Common myeloid progenitor, CD34-positive (primary cell): ENCODE measurements at regions not wholly inside any gene's neighbourhood (a gene's known extent, or its start where the extent isn't known, plus 50 kb on each side); places are given as distances from the start of the nearest gene placed in this dataset.
"Not testable (repeated sequence)": the region's sequence is repeated elsewhere in the genome, so short reads cannot be mapped to it uniquely, and the experiment has no call there.

Experiments
- CTCF ChIA-PET: fragments of 350-600 bp; sonication (Branson Sonifier 250); formaldehyde crosslinking; loops from one replicate; lab custom pipeline; 2021; ENCODE audit warnings: antibody characterized with exemption; lab: Charles Lee
- POLR2A ChIA-PET: fragments of 350-600 bp; sonication (Branson Sonifier 250); formaldehyde crosslinking; loops from one replicate; lab custom pipeline; 2021; ENCODE audit warnings: antibody characterized with exemption; lab: Charles Lee
- DNase-seq, 3 donors: peaks; one replicate each; pipeline versions ENCODE4 v3.0.0 to v3.0.0-alpha.2; 2013
- H3K27ac ChIP-seq, 2 experiments: 1 replicate in 1 of 2; 2 replicates in 1 of 2; pipeline ENCODE4 v1.7.0; 2013; ENCODE audit warnings: inconsistent platforms in 2 of 2, low read length in 2 of 2, mild to moderate bottlenecking in 2 of 2, low read depth in 1 of 2, moderate library complexity in 1 of 2; ENCODE audit not compliant: severe bottlenecking in 2 of 2, insufficient read depth in 1 of 2, poor library complexity in 1 of 2
- H3K27me3 ChIP-seq, 5 experiments: replicated peaks in 2 of 5; 1 replicate in 3 of 5; 2 replicates in 2 of 5; pipeline versions ENCODE4 v1.6.1 to v1.7.0; 2013; ENCODE audit warnings: low read length in 4 of 5, mild to moderate bottlenecking in 2 of 5, moderate library complexity in 2 of 5, inconsistent platforms in 1 of 5; ENCODE audit not compliant: insufficient read depth in 5 of 5, control insufficient read depth in 4 of 5
- H3K36me3 ChIP-seq, 4 experiments: 1 replicate in 2 of 4; 2 replicates in 2 of 4; pipeline versions ENCODE4 v1.6.1 to v1.7.0; 2013; ENCODE audit warnings: low read length in 3 of 4, control low read depth in 1 of 4, mild to moderate bottlenecking in 1 of 4; ENCODE audit not compliant: control insufficient read depth in 4 of 4, insufficient read depth in 4 of 4
- H3K4me1 ChIP-seq, 4 experiments: 1 replicate in 3 of 4; 2 replicates in 1 of 4; pipeline versions ENCODE4 v1.6.1 to v1.7.1; 2013; ENCODE audit warnings: low read length in 3 of 4, mild to moderate bottlenecking in 3 of 4, control low read depth in 1 of 4, inconsistent platforms in 1 of 4, moderate library complexity in 1 of 4; ENCODE audit not compliant: control insufficient read depth in 4 of 4, insufficient read depth in 4 of 4; ENCODE audit errors: control extremely low read depth in 1 of 4
- H3K4me3 ChIP-seq, 7 experiments: 1 replicate in 4 of 7; 2 replicates in 3 of 7; pipeline versions ENCODE4 v1.5.1 to v1.7.0; 2013; ENCODE audit warnings: mild to moderate bottlenecking in 7 of 7, low read length in 6 of 7, moderate library complexity in 6 of 7, inconsistent platforms in 2 of 7, low read depth in 2 of 7, control low read depth in 1 of 7; ENCODE audit not compliant: insufficient read depth in 4 of 7, control insufficient read depth in 1 of 7; ENCODE audit errors: extremely low read depth in 1 of 7
- H3K9me3 ChIP-seq, 5 experiments: 1 replicate in 4 of 5; 2 replicates in 1 of 5; pipeline versions ENCODE4 v1.6.1 to v1.7.1; 2013; ENCODE audit warnings: low read length in 4 of 5, mild to moderate bottlenecking in 2 of 5, inconsistent platforms in 1 of 5, low read depth in 1 of 5, moderate library complexity in 1 of 5; ENCODE audit not compliant: control insufficient read depth in 4 of 5, insufficient read depth in 2 of 5; ENCODE audit errors: control extremely low read depth in 1 of 5
- WGBS: methylation state at CpG from one replicate; pipeline ENCODE4 v1.1.5; 2013; ENCODE audit not compliant: insufficient coverage; 5-methylcytosine and 5-hydroxymethylcytosine counted together

- H3K9me3 ChIP-seq, result no peaks in the 10 kb centered on the region
- ChIA-PET POLR2A (no interaction called here), CTCF (no interaction called here)
- WGBS, result 80% methylated on average over 1 of the region's 4 CpGs
- H3K27ac ChIP-seq, result no peak overlapping the region
- H3K4me3 ChIP-seq, result no peak overlapping the region
- H3K4me1 ChIP-seq, result peaks cover 0 to 2% (median 0%) of the 10 kb centered on the region in 4 experiments
- DNase-seq, result no peak
- H3K27me3 ChIP-seq, result peaks cover 0 to 2% (median 0%) of the 10 kb centered on the region in 5 experiments
- H3K36me3 ChIP-seq, result no peaks in the 10 kb centered on the region
Measured at GRCh38 chr21:34228792-34229191, 135.0 kb upstream of the KCNE2 start.

DNA sequence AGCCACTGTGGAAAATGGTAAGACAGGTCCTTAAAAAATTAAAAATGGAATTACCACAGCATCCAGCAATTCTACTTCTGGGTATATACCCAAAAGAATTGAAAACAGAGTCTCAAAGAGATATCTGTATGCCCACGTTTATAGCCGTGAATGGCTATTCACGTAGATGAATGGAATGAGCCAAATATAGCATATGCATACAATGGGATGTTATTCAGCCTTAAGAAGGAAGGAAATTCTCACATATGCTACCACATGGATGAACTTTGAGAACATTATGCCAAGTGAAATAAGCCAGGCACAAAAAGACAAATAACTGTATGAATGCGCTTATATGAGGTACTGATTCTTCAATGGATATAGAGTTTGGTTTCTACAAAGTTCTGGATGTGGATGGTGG is 134.5 kb upstream of the KCNE2 start:
- DNase-seq, result no peak
- CTCF ChIA-PET, result no interaction called here
- no peak overlapping the region for H3K4me3 ChIP-seq
- H3K27me3 ChIP-seq, result peaks cover 0 to 2% (median 0%) of the 10 kb centered on the region in 5 experiments
- H3K9me3 ChIP-seq, result no peaks in the 10 kb centered on the region
- H3K4me1 ChIP-seq, result peaks cover 0 to 2% (median 0%) of the 10 kb centered on the region in 4 experiments
- no peaks in the 10 kb centered on the region for H3K36me3 ChIP-seq
- WGBS, result no CpG with 5 or more reads among the region's 4 CpGs
- POLR2A ChIA-PET, result no interaction called here
- H3K27ac ChIP-seq, result no peak overlapping the region

GRCh38 chr21:34233741-34234140 is 130.1 kb upstream of the KCNE2 start:
- whole genome bisulfite sequencing, result 92% methylated on average over 2 of the region's 6 CpGs
- H3K27me3 ChIP-seq, H3K4me3 ChIP-seq, H3K4me1 ChIP-seq, H3K27ac ChIP-seq, DNase-seq, POLR2A ChIA-PET, CTCF ChIA-PET, H3K36me3 ChIP-seq, H3K9me3 ChIP-seq: not testable (repeated sequence)

GRCh38 chr21:34235514-34235913 is 128.3 kb upstream of the KCNE2 start:
- H3K4me1 ChIP-seq, result no peaks in the 10 kb centered on the region
- WGBS, result 83% methylated on average over 1 of the region's 1 CpG
- ChIA-PET CTCF (interaction anchor here (2.0 kb wide), 1 partner anchor 312 kb away, joined by 13 read pairs; no protein-coding TSS in a partner anchor), POLR2A (no interaction called here)
- no peak overlapping the region for H3K27ac ChIP-seq
- peaks cover 0 to 1% (median 0%) of the 10 kb centered on the region in 5 experiments for H3K27me3 ChIP-seq
- no peak overlapping the region for H3K4me3 ChIP-seq
- peaks cover 0 to 7% (median 0%) of the 10 kb centered on the region in 5 experiments for H3K9me3 ChIP-seq
- H3K36me3 ChIP-seq, result no peaks in the 10 kb centered on the region
- DNase-seq, result no peak

GRCh38 chr21:34242973-34243372 is 120.8 kb upstream of the KCNE2 start:
- H3K4me1 ChIP-seq, result no peaks in the 10 kb centered on the region
- peaks cover 0 to 7% (median 3%) of the 10 kb centered on the region in 5 experiments for H3K9me3 ChIP-seq
- H3K4me3 ChIP-seq, result no peak overlapping the region
- WGBS, result no CpG with 5 or more reads among the region's 2 CpGs
- H3K27ac ChIP-seq, result no peak overlapping the region
- DNase-seq, result no peak
- ChIA-PET POLR2A (no interaction called here), CTCF (interaction anchor here (0.7 to 2.5 kb wide), 2 partner anchors 11 to 319 kb away, joined by 3 to 9 read pairs; no protein-coding TSS in a partner anchor)
- H3K27me3 ChIP-seq, result peaks cover 0 to 1% (median 0%) of the 10 kb centered on the region in 5 experiments
- no peaks in the 10 kb centered on the region for H3K36me3 ChIP-seq

GRCh38 chr21:34243562-34243961 is 120.2 kb upstream of the KCNE2 start:
- H3K9me3 ChIP-seq, result peaks cover 0 to 8% (median 3%) of the 10 kb centered on the region in 5 experiments
- H3K4me1 ChIP-seq, result no peaks in the 10 kb centered on the region
- no peak overlapping the region for H3K27ac ChIP-seq
- 78% methylated on average over 1 of the region's 1 CpG for WGBS
- peak; percentile 6 to 39 (median 30) for DNase-seq
- H3K27me3 ChIP-seq, result peaks cover 0 to 1% (median 0%) of the 10 kb centered on the region in 5 experiments
- H3K36me3 ChIP-seq, result no peaks in the 10 kb centered on the region
- H3K4me3 ChIP-seq, result no peak overlapping the region
- CTCF ChIA-PET, result interaction anchor here (0.6 to 2.5 kb wide), 3 partner anchors 40 to 320 kb away, joined by 3 to 9 read pairs (median 6); no protein-coding TSS in a partner anchor
- POLR2A ChIA-PET, result no interaction called here

DNA sequence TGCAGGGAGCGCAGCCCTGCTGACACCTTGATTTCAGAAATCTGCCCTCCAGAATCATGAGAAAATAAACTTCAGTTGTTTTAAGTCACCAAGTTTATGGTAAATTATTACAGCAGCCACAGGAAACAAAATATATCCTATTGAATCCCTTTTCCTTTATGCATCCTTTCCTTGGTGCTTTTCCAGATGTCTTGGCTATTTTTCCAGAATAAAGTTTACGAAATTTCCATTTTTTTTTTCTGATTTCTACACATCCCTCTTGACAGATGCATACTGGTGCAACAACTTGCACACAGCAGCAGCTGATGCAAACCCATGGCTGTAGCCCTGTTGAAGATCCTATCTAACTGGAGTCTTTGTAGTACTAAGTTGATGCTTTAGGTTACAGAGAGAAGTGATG is 111.1 kb upstream of the KCNE2 start:
- H3K27me3 ChIP-seq, result peaks cover 0 to 1% (median 0%) of the 10 kb centered on the region in 5 experiments
- WGBS, result 100% methylated on average over 2 of the region's 2 CpGs

More for the DNA sequence above, 111.1 kb upstream of the KCNE2 start:
- no peak for DNase-seq
- Histone ChIP-seq H3K9me3 (peaks cover 0 to 25% (median 6%) of the 10 kb centered on the region in 5 experiments), H3K4me1 (no peaks in the 10 kb centered on the region), H3K27ac (no peak overlapping the region), H3K4me3 (no peak overlapping the region), H3K36me3 (no peaks in the 10 kb centered on the region)
- CTCF ChIA-PET, result no interaction called here
- POLR2A ChIA-PET, result no interaction called here
